Activated gamma-delta T cell treated with anti-CD3 and anti-CD28 coated beads, Interleukin-2, amount 50 U/mL, for 16 hours (primary cell): ENCODE measurements at regions not wholly inside any gene's neighbourhood (a gene's known extent, or its start where the extent isn't known, plus 50 kb on each side); places are given as distances from the start of the nearest gene placed in this dataset.
"Not testable (repeated sequence)": the region's sequence is repeated elsewhere in the genome, so short reads cannot be mapped to it uniquely, and the experiment has no call there.

ENCODE experiments used
- DNase-seq: peaks from one replicate; pipeline ENCODE4 v3.0.0-alpha.2; 2020; ENCODE audit warnings: low read depth

DNA sequence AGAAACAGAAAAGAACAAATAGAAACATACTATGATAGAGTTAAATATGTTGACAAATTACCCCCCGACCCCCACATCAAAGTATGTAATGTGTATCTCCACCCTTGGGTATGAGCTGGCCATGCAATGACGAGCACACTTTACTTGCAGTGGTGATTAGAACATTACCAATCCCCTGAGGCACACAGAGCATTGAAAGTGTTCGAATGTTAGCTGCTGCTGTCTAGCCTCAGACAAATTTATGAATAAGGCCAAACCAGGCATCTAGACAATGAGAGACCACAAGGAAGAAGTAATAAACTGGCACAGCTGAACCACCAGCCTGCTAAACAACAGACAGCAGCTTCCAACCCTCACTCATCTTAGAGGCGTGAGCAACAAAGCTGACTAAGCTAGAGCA lies 380.5 kb downstream of the DSEL start:
- DNase-seq = no peak

DNA sequence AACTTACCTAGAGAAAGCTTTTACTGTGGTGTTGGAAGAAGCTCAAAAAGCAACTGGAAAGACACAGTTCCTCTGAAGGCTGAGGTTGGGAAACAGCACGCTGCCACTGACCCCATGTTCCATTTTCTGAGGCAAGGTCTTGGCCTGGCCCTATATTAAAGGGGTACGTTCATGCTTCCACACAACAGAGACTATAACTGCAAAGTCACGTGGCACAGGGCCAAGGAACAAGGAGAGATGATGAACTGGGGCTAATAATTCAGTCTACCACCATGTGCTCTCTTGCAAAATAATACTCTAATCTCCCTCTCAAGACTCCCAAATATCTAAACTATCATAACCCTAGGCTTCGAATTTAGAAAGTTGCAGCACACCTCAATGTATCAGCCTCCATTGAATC lies 381.6 kb downstream of the DSEL start:
- no peak for DNase-seq

DNA sequence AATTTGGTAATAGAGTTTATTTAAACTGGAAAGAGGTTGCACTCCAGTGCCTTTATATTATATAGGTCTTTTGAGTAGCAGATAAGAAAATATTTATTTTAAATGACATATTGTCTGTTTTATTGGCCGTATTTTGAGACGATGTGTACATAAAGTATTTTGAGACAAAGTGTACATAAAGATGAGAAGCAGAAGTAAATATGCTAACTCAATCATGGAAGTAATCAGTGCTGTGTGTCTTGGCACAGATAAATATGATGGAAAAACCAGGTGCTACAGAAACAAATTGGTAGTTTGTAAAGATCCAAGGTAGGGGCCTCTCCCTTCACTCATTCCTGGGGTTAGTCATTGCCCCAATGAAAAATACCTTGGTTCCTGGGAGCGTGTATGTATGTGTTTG lies 382.9 kb downstream of the DSEL start:
- no peak for DNase-seq

DNA sequence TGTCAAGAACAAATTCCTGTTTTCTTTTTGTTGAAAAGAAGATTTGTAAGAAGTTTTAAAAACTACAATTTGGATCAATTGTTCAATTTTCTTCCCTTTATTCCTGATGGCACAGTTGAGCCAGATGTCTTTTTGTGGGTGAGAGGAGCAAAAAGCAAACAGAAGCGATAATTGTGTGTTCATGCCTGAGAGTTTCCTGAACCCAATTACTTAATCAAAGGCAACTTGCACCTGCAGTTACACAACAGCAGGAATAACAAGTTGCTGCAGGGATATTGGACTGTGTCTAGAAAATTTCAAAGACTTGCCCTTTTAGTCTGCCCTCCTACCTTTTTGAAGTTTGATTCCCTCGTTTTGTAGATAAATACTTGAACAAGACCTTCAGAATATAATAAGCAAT lies 383.6 kb downstream of the DSEL start:
- no peak for DNase-seq

DNA sequence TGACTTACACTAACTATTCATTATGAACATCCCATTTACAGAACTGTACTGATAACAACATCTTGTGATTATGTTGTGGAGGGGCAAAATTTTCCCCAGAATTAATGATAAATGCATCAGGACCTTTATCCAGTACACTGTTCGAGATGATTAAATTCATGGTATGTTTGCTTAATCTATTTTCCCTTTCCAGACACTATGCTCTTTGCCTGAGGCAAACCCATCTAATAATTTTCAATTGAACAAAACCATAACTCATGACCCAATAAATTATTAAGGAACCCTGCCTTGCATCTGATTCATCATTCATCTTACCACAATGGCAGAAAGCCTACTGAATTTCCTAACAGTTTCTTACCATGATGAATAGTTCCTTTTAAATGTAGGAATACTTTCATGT lies 385.0 kb downstream of the DSEL start:
- DNase-seq = no peak

DNA sequence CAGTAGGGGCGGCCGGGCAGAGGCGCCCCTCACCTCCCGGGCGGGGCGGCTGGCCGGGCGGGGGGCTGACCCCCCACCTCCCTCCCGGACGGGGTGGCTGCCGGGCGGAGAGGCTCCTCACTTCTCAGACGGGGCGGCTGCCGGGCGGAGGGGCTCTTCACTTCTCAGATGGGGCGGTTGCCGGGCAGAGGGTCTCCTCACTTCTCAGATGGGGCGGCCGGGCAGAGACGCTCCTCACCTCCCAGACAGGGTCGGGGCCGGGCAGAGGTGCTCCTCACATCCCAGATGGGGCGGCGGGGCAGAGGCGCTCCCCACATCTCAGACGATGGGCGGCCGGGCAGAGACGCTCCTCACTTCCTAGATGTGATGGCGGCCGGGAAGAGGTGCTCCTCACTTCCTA lies 389.8 kb downstream of the DSEL start:
- DNase-seq = not testable (repeated sequence)

DNA sequence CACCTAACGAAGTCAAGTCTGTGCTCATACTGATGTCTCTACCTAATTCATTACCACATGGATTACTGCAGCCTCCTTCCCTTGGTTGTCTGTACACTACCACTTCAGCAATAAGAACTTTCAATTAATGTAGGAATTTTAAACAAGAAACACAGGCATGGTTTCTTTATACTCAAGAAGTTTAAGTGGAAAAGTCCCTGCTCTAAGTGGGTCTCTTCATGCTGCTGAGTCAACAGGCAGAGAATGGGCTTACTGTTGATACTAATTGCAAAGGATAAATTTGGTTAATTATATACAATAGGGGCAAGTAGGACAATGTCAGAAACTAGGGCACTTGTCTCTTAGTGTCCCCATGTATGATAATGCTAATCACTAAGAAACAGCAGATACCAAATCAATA lies 392.6 kb downstream of the DSEL start:
- no peak for DNase-seq

DNA sequence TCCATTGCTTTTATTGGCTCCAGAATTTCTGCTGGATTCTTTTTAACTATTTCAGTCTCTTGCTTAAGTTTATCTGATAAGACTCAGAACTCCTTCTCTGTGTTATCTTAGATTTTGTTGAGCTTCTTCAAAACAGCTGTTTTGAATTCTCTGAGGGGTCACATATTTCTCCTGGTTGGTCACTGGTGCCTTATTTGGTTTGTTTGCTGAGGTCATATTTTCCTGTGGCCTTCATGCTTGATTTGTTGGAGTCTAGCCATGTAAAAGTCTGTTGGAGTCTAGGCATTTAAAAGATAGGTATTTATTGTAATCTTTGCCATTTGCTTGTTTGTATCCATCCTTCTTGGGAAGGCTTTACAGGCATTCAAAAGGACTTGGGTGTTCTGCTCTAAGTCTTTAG lies 398.7 kb downstream of the DSEL start:
- no peak for DNase-seq

DNA sequence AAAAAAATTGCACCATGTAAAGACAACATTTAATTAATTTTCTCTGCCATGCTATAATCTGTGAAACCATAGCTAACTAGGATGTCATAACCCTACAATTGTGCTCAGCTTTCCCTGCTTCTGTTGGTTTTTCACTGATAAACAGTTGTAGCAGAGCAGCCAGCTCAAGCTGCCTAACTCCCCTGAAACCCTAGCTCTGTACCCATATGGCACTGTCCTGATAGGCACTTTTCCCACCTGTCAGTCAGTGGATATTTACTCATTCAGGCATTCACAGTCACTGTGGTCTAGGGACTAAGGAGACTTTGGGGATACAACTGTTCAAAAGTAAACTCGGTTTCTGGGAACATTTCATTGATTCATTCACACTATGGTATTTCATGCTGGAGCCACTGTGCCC lies 407.0 kb downstream of the DSEL start:
- no peak for DNase-seq

DNA sequence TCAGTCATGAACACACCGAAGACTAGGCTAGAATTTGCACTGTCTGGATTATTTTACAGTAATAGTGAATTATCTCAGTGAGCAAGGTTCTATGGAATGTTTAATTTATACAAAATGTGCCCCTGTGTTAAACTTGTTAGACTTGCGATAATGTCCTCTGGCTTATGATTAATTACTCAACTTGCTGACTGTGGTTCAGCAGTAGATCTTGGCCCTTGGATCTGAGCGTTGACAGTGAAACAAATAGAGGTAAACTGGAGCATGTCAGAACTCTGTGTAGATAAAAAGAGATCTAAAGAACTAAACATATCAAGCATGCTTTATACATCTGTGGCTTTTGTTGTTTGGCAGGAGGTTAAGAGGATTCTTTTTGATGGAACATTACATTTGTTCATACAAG lies 407.6 kb downstream of the DSEL start:
- DNase-seq = no peak

DNA sequence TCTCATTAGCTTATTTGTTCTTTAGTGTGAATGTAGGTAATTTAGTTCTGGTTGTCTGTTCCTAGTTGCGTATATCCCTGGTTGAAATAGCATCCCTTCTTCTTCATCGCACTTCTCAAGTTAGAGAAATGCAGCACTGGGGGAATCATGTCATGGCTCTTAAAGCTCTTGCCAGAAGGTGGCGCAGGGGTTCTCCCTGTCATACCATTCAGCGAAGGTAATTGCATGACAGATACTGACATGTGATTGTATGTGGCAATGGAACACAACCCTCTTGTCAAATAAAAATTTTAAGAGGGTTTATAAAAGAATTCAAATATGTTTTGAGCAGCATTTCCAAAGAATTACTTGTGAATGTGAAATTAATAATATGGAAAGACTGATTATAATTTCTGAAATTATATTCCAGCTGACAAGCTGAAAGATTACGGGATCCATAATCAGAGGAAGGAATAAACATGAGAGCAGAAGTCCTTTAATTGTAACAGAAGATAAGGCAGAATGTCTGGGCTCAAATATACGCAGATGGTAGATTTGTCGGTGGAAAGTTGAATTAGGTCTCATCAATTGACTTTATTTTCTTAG lies 411.7 kb downstream of the DSEL start:
- no peak for DNase-seq

DNA sequence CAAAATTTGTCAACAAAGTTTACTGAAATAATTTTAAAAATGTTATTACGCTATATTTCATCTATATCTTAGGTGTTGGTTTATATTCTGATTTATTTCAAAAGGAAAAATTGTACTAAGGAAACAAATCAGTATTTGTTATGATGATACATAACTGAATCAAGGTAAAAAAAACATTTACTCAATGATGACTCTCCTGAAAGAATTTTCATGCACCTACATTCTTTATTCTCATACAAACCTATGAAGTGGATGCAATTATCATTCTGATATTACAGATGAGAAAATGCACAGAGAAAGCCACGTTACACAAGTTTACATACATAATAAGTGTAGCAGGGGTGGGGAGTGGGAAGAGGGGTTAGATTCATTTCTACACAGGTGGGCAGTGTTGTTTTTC lies 422.4 kb downstream of the DSEL start:
- DNase-seq = no peak

DNA sequence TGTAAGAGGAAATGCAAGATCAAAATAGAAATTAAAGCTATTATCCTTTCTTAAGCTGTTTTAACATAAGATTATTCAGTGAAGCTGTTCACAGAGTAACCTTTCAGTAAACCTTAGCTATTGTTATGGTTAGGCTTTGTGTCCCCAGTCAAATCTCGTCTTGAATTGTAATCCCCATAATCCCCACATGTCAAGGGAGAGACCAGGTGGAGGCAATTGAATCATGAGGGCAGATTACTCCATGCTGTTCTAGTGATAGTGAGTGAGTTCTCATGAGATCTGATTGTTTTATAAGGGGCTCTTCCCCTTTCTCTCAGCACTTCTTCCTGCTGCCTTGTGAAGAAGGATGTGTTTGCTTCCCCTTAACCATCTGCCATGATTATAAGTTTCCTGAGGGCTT lies 424.4 kb downstream of the DSEL start:
- no peak for DNase-seq

DNA sequence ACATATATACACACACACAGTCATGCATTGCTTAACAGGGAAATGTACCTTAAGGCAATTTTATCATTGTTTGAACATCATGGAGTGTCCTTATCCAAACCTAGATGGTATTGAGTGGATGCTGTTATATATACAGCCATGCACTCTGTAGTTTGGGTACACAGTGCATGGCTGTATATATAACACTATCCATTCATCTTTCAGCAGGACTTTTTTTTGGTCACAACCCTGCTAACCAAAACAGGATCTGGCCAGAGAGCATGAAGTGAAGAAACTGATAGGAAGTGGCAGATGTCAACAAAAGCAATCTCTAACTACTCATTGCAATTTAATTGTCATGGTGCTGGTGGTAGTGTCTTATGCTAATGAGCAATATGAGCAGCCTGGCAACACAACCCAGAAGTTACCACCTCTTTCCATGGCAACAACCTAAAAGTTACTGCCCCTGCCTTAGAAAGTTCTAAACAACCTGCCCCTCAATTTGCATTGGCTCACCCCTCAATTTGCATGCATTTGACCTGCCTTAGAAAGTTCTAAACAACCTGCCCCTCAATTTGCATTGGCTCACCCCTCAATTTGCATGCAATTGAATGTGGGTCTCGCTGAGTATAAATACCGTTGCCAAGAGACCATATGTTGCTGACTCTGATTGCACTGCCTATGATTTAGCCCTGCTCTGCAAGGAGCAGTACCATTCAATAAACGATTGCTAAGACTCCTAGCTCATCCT lies 434.9 kb downstream of the DSEL start:
- DNase-seq = no peak

DNA sequence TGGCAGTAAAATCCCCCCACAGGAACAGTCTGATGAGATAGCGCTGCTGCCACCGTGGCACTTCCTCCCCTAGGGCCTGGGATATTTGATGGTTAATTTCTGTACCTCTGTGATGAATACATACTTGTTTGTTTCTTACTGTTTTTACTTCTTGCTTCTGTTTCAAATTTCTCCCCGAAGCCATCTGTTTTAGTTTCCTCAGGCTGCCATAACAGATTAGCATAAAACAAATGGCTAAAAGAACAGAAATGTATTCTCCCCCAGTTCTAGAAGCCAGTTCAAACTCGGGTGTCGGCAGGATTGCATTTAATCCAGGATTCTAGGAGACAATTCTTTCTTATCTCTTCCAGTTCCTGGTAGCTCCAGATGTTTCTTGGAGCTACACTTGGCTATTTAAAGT lies 435.9 kb downstream of the DSEL start:
- no peak for DNase-seq

DNA sequence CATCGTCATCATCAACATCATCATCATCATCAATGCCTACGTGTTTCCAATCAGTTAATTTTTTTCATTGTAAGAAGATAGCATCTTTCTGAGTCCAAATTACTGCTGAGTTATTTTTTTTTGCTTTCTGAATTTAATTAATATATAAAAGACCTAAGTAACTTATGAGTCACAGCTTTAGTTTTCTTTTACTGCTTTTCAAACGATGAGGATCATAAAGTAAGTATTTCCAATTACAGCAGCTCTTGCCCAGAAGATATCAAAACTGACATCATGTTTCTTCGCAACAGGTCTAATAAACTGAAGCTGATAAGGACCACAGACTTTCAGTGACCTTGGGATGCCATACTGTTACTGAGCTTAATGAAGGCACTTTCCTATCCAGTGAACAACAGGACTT lies 442.2 kb downstream of the DSEL start:
- DNase-seq = no peak

DNA sequence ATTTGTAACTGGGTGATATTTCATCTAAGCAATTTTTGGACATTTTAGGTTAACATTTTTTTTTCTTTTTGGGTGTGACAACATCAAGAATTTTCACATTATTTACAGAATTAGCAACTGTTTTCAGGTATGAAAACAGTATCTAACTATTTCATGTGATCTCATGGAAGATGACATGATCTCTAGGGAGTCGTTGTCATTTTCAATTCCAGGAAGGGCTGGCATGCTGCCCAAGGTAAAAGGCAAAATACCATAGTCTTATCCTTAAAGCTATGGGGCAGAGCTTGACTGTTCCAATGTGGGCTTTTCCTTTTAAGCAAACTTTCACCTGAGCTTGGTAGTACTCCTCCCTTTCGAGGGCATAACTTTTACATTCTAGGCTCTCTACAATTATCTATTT lies 443.7 kb downstream of the DSEL start:
- no peak for DNase-seq

DNA sequence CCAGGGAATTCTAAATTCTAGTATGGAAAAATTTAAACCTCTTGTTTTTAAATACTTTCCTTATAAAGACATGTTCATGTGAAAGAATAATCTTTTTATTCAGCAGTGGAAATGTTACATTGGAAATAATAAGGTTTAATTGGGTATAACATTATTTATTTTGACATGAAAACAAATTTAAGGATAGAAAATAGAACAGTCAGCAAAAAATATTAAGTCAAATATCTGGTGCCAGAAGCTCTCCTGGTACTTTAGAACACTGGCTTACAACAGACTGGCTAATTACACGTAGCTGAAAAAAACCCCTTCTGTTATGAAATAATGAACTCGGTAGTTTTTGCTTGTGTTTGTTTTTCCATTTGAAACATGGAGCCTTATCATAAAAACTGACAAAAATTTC lies 447.9 kb downstream of the DSEL start:
- no peak for DNase-seq

DNA sequence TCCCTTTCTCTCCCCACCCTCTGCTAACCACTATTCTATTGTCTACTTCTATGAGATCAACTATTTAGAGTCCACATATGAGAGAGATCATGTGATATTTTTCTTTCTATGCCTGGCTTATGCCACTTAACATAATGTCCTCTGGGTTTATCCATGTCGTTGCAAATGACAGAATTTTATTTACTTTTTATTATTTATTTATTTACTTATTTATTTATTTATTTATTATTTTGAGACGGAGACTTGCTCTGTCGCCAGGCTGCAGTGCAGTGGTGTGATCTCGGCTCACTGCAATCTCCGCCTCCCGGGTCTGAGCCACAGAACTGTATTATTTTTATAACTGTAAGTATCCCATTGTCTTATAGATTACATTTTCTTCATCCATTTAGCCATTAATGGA lies 443.4 kb upstream of the CDH19 start:
- DNase-seq = no peak

DNA sequence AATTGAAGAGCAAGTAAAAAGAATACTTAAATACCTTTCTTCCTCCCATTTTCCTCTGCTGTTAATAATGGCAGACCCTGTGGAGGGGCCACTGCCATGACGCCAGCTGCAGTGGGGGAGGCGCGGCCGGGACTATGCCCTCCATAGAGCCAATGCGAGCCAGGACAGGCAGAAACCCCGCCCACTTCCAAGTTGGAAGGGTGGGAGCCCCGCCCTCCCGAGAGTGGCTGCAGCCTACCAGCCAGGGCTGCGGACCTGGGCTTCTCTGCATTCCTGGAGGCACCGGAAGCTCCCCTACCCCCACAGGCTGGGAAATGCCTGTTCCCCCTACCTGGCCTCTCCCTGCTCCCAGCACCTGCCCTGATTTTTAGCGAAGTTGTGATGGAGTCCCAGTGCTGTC lies 439.4 kb upstream of the CDH19 start:
- DNase-seq = no peak

DNA sequence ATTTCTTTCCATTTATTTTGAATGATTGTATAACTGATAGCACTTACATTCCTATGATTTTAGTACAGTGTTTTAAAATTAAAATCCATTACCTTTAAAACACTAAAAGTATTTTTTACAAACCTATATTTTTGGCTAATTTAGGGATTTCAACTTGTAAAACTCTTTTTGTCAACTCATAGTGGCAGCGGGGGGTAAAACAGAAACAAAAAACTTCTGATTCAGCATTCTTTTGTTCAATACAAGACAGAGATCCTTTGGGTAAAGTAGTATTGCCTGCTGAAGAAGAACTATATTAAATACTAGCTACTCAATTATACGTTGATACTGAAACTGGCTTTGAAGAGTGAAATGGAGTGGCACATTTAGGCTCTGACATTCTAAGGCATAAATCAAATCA lies 437.4 kb upstream of the CDH19 start:
- no peak for DNase-seq

DNA sequence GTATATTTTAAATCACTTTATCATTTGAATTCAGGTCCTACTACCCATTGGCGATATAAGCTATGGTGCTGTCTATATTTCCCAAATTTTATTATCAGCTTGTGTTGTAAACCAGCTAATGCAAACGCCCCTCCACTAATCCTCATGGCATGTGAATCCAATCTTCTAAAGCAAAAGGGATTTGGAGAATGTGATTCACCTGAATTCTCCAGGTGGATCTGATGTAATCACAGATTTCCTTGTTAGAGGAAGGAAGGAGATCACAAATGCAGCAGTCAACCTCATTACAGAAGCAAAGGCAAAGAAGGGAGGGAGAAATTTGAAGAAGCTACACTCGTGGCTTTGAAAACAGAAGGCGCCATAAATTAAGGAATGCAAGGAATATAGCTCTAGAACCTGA lies 431.1 kb upstream of the CDH19 start:
- no peak for DNase-seq

DNA sequence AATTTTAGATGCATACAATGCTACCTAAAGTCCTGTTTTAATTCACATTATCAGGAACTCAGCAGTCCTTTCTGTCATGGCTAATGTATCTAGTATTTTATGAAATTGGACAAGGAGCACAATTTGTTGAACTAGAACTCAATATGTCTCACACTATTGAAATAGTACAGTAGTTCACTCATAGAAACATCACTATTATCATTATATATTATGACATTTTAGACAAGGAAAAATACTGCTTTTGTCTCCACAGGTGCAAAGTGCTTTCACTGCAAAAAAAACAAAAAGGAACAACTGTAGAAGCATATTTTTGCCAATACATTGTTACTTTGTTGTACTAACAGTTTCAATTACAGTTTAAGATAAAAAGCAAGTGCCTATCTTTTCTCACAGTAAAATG lies 419.2 kb upstream of the CDH19 start:
- no peak for DNase-seq

DNA sequence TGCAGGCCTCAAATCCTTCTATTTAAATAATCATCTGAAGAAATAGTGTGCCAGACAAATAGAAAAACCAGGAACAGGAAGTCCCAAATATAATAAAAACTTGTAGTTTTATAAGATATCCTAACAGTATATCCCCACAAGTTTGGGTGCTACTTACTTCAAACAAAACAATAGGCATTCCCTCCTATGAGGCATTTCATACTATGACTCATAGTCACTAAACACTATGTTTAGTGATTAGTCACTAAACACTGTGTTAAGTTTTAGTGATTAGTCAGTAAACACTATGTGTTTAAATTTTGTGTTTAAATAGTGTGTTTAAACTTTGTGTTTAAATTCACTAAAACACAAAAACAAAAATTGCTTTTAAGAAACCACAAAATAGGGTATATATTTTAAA lies 407.0 kb upstream of the CDH19 start:
- no peak for DNase-seq
